WTC11 (cell line): ENCODE measurements at regions not wholly inside any gene's neighbourhood (a gene's known extent, or its start where the extent isn't known, plus 50 kb on each side); places are given as distances from the start of the nearest gene placed in this dataset.
"Not testable (repeated sequence)": the region's sequence is repeated elsewhere in the genome, so short reads cannot be mapped to it uniquely, and the experiment has no call there.

Source experiments
- ATAC-seq: fragments of 200-7000 bp; cut with Tn5 transposase; 2 replicates; pipeline ENCODE4 v1.10.0; 2021; ENCODE audit warnings: mild to moderate bottlenecking, moderate library complexity
- CTCF ChIA-PET: fragments of 300-600 bp; sonication (Branson Sonifier 250); formaldehyde crosslinking; loops from one replicate; lab custom pipeline; 2021; ENCODE audit warnings: antibody characterized with exemption; lab: Charles Lee
- POLR2A ChIA-PET: fragments of 350-600 bp; sonication (Branson Sonifier 250); formaldehyde crosslinking; loops from one replicate; lab custom pipeline; 2021; ENCODE audit warnings: antibody characterized with exemption; lab: Charles Lee
- DNase-seq: peaks from one replicate; pipeline ENCODE4 v3.0.0; 2021; ENCODE audit warnings: low spot score
- H3K27ac Mint-ChIP-seq: 2 replicates; pipeline ENCODE4 v1.8.0; 2021; ENCODE audit warnings: mixed read lengths
- H3K27me3 Mint-ChIP-seq: 2 replicates; pipeline ENCODE4 v1.8.0; 2021; ENCODE audit warnings: low read depth, mild to moderate bottlenecking, moderate library complexity, mixed read lengths
- H3K36me3 Mint-ChIP-seq: 2 replicates; pipeline ENCODE4 v1.8.0; 2021; ENCODE audit warnings: mixed read lengths
- H3K4me1 Mint-ChIP-seq: 2 replicates; pipeline ENCODE4 v1.8.0; 2022; ENCODE audit warnings: mixed read lengths
- H3K4me3 Mint-ChIP-seq: 2 replicates; pipeline ENCODE4 v1.8.0; 2021; ENCODE audit warnings: mild to moderate bottlenecking, moderate library complexity, mixed read lengths
- H3K9me3 Mint-ChIP-seq: 2 replicates; pipeline ENCODE4 v1.8.0; 2021; ENCODE audit warnings: mixed read lengths
- ATF2 ChIP-seq: sonication (generic); formaldehyde crosslinking; IDR thresholded peaks from 2 replicates; pipeline ENCODE4 v1.8.1; 2022; ENCODE audit warnings: low read depth, missing genetic modification reagents, borderline replicate concordance
- ATF6 ChIP-seq: sonication (generic); formaldehyde crosslinking; IDR thresholded peaks from 2 replicates; pipeline ENCODE4 v1.8.1; 2023; ENCODE audit warnings: mild to moderate bottlenecking, missing genetic modification reagents
- CREB1 ChIP-seq: sonication (generic); formaldehyde crosslinking; IDR thresholded peaks from 2 replicates; pipeline ENCODE4 v1.8.0; 2023; ENCODE audit warnings: mild to moderate bottlenecking, missing genetic modification reagents
- E2F4 ChIP-seq: sonication (generic); formaldehyde crosslinking; IDR thresholded peaks from 2 replicates; pipeline ENCODE4 v1.8.1; 2022; ENCODE audit warnings: low read depth, mild to moderate bottlenecking, moderate library complexity, missing genetic modification reagents, borderline replicate concordance
- EMX1 ChIP-seq: fragments of 250-450 bp; sonication (Bioruptor Pico); IDR thresholded peaks from 2 replicates; pipeline ENCODE4 v1.8.0; 2021; ENCODE audit warnings: mild to moderate bottlenecking
- ESRRA ChIP-seq: sonication (generic); formaldehyde crosslinking; IDR thresholded peaks from 2 replicates; pipeline ENCODE4 v1.8.1; 2022; ENCODE audit warnings: mild to moderate bottlenecking, missing genetic modification reagents, borderline replicate concordance
- FOXJ3 ChIP-seq: sonication (generic); formaldehyde crosslinking; IDR thresholded peaks from 2 replicates; pipeline ENCODE4 v1.9.0; 2021; ENCODE audit warnings: missing genetic modification reagents, mild to moderate bottlenecking, borderline replicate concordance
- FOXP1 ChIP-seq: sonication (generic); formaldehyde crosslinking; IDR thresholded peaks from 2 replicates; pipeline ENCODE4 v1.8.0; 2022; ENCODE audit warnings: missing genetic modification reagents, mild to moderate bottlenecking, moderate library complexity, borderline replicate concordance
- GRHL2 ChIP-seq: fragments of 250-450 bp; sonication (Bioruptor Pico); IDR thresholded peaks from 2 replicates; pipeline ENCODE4 v1.8.0; 2022; ENCODE audit warnings: mild to moderate bottlenecking, moderate library complexity; ENCODE audit not compliant: insufficient replicate concordance, severe bottlenecking
- GTF2I ChIP-seq: fragments of 250-450 bp; sonication (Bioruptor Pico); conservative IDR thresholded peaks from 2 replicates; pipeline ENCODE4 v1.4.0; 2021; ENCODE audit warnings: mild to moderate bottlenecking
- IRF2 ChIP-seq: sonication (generic); formaldehyde crosslinking; IDR thresholded peaks from 2 replicates; pipeline ENCODE4 v1.8.0; 2022; ENCODE audit warnings: low read depth, missing genetic modification reagents, borderline replicate concordance
- JAZF1 ChIP-seq: fragments of 250-450 bp; sonication (Bioruptor Pico); IDR thresholded peaks from 2 replicates; pipeline ENCODE4 v1.9.0; 2021; ENCODE audit warnings: moderate library complexity, mild to moderate bottlenecking, inconsistent platforms
- JUN ChIP-seq: sonication (generic); formaldehyde crosslinking; IDR thresholded peaks from 2 replicates; pipeline ENCODE4 v1.8.0; 2023; ENCODE audit warnings: mild to moderate bottlenecking, missing genetic modification reagents
- KAT7 ChIP-seq: sonication (generic); formaldehyde crosslinking; IDR thresholded peaks from 2 replicates; pipeline ENCODE4 v1.8.1; 2023; ENCODE audit warnings: missing genetic modification reagents, mild to moderate bottlenecking, borderline replicate concordance
- MXD4 ChIP-seq: fragments of 250-450 bp; sonication (Bioruptor Pico); IDR thresholded peaks from 2 replicates; pipeline ENCODE4 v1.8.0; 2021; ENCODE audit warnings: mild to moderate bottlenecking, moderate library complexity, borderline replicate concordance
- MYBL2 ChIP-seq: sonication (generic); formaldehyde crosslinking; IDR thresholded peaks from 2 replicates; pipeline ENCODE4 v1.8.1; 2023; ENCODE audit warnings: mild to moderate bottlenecking, moderate library complexity, missing genetic modification reagents
- NFE2L1 ChIP-seq: sonication (generic); formaldehyde crosslinking; IDR thresholded peaks from 2 replicates; pipeline ENCODE4 v1.8.1; 2023; ENCODE audit warnings: missing genetic modification reagents
- NFYB ChIP-seq: sonication (generic); formaldehyde crosslinking; conservative IDR thresholded peaks from 2 replicates; pipeline ENCODE4 v1.8.0; 2022; ENCODE audit warnings: low read depth, missing genetic modification reagents
- OVOL2 ChIP-seq: fragments of 250-450 bp; sonication (Bioruptor Pico); IDR thresholded peaks from 2 replicates; pipeline ENCODE4 v1.9.0; 2021; ENCODE audit warnings: mild to moderate bottlenecking, borderline replicate concordance
- TP53 ChIP-seq: sonication (generic); formaldehyde crosslinking; IDR thresholded peaks from 2 replicates; pipeline ENCODE4 v1.8.1; 2023; ENCODE audit warnings: mild to moderate bottlenecking, missing genetic modification reagents
- ZNF121 ChIP-seq: sonication (generic); formaldehyde crosslinking; IDR thresholded peaks from 2 replicates; pipeline ENCODE4 v1.8.0; 2023; ENCODE audit warnings: missing genetic modification reagents
- ZNF396 ChIP-seq: fragments of 250-450 bp; sonication (Bioruptor Pico); IDR thresholded peaks from 2 replicates; pipeline ENCODE4 v1.8.0; 2021; ENCODE audit warnings: mild to moderate bottlenecking, moderate library complexity, borderline replicate concordance
- ZNF532 ChIP-seq: fragments of 250-450 bp; sonication (Bioruptor Pico); IDR thresholded peaks from 2 replicates; pipeline ENCODE4 v1.9.0; 2021; ENCODE audit warnings: mild to moderate bottlenecking, borderline replicate concordance
- TF ChIP-seq, protein P1 (sequence below): sonication (generic); formaldehyde crosslinking; IDR thresholded peaks from 2 replicates; pipeline ENCODE4 v1.8.1; 2023; ENCODE audit warnings: mild to moderate bottlenecking, missing genetic modification reagents, moderate library complexity

DNA sequence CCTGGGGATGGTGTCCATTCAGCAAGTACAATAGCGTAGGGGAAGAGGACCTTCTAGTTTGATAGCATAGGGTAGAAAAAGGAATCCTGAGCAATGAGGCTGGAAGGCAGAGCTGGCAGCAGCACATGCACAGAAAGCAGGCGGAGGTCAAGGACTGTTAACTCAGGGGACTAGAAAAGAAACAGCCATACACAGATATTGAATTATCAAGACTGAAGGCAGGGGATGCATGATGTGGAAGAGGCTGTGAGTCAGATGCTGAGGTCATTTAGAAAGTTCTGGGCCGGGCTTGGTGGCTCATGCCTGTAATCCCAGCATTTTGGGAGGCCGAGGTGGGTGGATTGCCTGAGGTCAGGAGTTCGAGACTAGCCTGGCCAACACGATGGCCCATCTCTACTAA, 65.6 kb downstream of the OPTC start:
- Mint-ChIP-seq H3K27me3 (no peaks in the 10 kb centered on the region; the same call in 1 of the 2 replicates), H3K27ac (no peak overlapping the region), H3K36me3 (no peaks in the 10 kb centered on the region), H3K4me1 (peaks cover 37% of the 10 kb centered on the region), H3K4me3 (no peak overlapping the region), H3K9me3 (no peaks in the 10 kb centered on the region)
- ChIA-PET CTCF (no interaction called here), POLR2A (no interaction called here)
- TF ChIP-seq CREB1 (CRISPR knock-in tag) (no peak), OVOL2 (CRISPR knock-in tag) (no peak), NFE2L1 (CRISPR knock-in tag) (no peak), ATF6 (CRISPR knock-in tag) (no peak), TP53 (no peak), IRF2 (CRISPR knock-in tag) (no peak), GRHL2 (CRISPR knock-in tag) (no peak), ZNF532 (CRISPR knock-in tag) (no peak), EMX1 (no peak), JUN (no peak), ATF2 (no peak), ZNF396 (CRISPR knock-in tag) (no peak)
- TF ChIP-seq, protein P1, sequence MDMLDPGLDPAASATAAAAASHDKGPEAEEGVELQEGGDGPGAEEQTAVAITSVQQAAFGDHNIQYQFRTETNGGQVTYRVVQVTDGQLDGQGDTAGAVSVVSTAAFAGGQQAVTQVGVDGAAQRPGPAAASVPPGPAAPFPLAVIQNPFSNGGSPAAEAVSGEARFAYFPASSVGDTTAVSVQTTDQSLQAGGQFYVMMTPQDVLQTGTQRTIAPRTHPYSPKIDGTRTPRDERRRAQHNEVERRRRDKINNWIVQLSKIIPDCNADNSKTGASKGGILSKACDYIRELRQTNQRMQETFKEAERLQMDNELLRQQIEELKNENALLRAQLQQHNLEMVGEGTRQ (CRISPR knock-in tag), result no peak
- ATAC-seq, result no peak
- no peak for DNase-seq

DNA sequence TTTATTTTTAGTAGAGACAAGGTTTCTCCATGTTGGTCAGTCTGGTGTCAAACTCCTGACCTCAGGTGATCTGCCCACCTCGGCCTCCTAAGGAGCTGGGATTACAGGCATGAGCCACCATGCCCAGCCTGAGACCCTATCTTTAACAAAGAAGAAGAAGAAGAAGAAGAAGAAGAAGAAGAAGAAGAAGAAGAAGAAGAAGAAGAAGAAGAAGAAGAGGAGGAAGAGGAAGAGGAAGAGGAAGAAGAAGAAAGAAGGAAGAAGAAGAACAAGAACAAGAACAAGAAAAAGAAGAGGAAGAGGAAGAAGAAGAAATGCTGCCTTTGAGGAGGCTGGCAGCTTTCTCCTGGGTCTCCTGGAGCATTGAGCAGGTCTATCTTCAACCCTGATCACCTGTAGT, 64.9 kb upstream of the ATP2B4 start:
- DNase-seq, CTCF ChIA-PET, POLR2A ChIA-PET, H3K36me3 Mint-ChIP-seq, H3K9me3 Mint-ChIP-seq, H3K27me3 Mint-ChIP-seq, H3K4me3 Mint-ChIP-seq, ATAC-seq, H3K27ac Mint-ChIP-seq: not testable (repeated sequence)
- peaks cover 23% of the 10 kb centered on the region for H3K4me1 Mint-ChIP-seq

DNA sequence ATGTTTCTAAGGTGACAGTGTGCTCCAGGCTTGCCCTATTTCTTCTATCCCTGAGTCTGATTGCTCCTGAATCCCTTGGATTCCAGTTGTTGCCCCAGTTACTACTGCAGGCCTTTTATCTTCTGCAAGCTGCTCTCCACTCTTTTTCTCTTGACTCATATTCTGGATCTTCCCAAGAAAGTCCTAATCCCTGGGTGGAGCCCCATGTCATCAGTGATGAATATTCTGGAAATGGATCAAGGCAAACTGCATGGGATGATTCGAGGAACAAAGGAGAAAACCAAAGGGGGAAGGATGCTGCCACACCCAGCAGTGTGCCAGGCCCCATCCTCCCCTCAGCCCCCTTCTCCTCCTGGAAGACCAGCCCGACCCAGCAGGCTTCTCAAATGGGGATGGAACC, 63.3 kb upstream of the ATP2B4 start:
- Mint-ChIP-seq H3K4me1 (peaks cover 7% of the 10 kb centered on the region), H3K9me3 (no peaks in the 10 kb centered on the region), H3K27ac (no peak overlapping the region), H3K27me3 (no peaks in the 10 kb centered on the region; the same call in 1 of the 2 replicates), H3K4me3 (no peak overlapping the region), H3K36me3 (no peaks in the 10 kb centered on the region)
- CTCF ChIA-PET, result no interaction called here
- DNase-seq, result no peak
- ATAC-seq, result no peak
- POLR2A ChIA-PET, result no interaction called here
- TF ChIP-seq FOXP1 (CRISPR knock-in tag), result no peak
- no peak for TF ChIP-seq KAT7 (CRISPR knock-in tag)
- TF ChIP-seq MXD4 (CRISPR knock-in tag), result no peak
- no peak for TF ChIP-seq JAZF1 (CRISPR knock-in tag)
- no peak for TF ChIP-seq GTF2I (CRISPR knock-in tag)
- TF ChIP-seq FOXJ3 (CRISPR knock-in tag), result no peak
- TF ChIP-seq MYBL2, result no peak
- TF ChIP-seq NFYB, result no peak
- TF ChIP-seq, protein P1 (CRISPR knock-in tag), result no peak
- no peak for TF ChIP-seq ESRRA (CRISPR knock-in tag)
- no peak for TF ChIP-seq ZNF121
- no peak for TF ChIP-seq E2F4 (CRISPR knock-in tag)
